ENCODE measurements at regions not wholly inside any gene's neighbourhood (a gene's known extent, or its start where the extent isn't known, plus 50 kb on each side); places are given as distances from the start of the nearest gene placed in this dataset.
"Not testable (repeated sequence)": the region's sequence is repeated elsewhere in the genome, so short reads cannot be mapped to it uniquely, and the experiment has no call there.

GRCh38 chr22:35484651-35485556, 55.7 kb upstream of the RASD2 start:
- no peak for DNase-seq (ENCODE audit: low read depth)
- TF ChIP-seq, protein P1, sequence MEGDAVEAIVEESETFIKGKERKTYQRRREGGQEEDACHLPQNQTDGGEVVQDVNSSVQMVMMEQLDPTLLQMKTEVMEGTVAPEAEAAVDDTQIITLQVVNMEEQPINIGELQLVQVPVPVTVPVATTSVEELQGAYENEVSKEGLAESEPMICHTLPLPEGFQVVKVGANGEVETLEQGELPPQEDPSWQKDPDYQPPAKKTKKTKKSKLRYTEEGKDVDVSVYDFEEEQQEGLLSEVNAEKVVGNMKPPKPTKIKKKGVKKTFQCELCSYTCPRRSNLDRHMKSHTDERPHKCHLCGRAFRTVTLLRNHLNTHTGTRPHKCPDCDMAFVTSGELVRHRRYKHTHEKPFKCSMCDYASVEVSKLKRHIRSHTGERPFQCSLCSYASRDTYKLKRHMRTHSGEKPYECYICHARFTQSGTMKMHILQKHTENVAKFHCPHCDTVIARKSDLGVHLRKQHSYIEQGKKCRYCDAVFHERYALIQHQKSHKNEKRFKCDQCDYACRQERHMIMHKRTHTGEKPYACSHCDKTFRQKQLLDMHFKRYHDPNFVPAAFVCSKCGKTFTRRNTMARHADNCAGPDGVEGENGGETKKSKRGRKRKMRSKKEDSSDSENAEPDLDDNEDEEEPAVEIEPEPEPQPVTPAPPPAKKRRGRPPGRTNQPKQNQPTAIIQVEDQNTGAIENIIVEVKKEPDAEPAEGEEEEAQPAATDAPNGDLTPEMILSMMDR (IDR thresholded peaks at IDR 0.05; ENCODE audit: insufficient read depth, low read length, poor library complexity, severe bottlenecking): no peak
- peaks cover 12% of the 10 kb centered on the region for H3K27me3 ChIP-seq (ENCODE audit: control insufficient read depth, insufficient read depth, low read length)
- H3K36me3 ChIP-seq (ENCODE audit: control insufficient read depth, insufficient read depth, low read length): no peaks in the 10 kb centered on the region
- H3K4me3 ChIP-seq (ENCODE audit: low read depth, low read length): no peak overlapping the region

DNA sequence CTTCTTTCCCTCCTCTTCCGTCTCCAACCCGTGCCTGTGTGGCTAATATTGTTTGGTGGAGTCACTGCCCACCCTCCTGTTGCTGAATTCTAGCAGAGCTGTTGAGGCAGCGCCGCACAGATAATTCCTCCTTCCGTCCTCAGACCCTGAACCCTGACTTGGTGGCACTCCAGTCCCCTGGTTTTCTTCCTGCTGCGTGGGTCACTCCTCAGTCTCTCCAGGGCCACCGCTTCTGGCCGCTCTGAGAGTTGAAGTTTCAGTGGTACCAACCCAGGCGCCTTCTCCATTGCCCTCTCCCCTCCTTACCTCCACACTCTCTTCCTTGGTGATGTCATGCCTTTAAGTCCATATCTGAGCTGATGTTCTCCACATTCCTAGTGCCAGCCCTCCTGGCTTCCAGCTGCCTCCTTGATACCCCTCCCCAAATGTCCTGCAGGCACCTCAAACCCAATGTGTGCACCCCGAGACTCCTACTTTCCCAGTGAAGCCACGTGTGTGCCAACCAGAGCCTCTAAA, 54.5 kb upstream of the RASD2 start:
- TF ChIP-seq, protein P1 (IDR thresholded peaks at IDR 0.05; ENCODE audit: insufficient read depth, low read length, poor library complexity, severe bottlenecking): no peak
- no peak for DNase-seq (ENCODE audit: low read depth)

GRCh38 chr22:35487623-35488022, 53.0 kb upstream of the RASD2 start:
- H3K27me3 ChIP-seq (ENCODE audit: control insufficient read depth, insufficient read depth, low read length): peaks cover 15% of the 10 kb centered on the region
- not testable (repeated sequence) for DNase-seq (ENCODE audit: low read depth); H3K4me3 ChIP-seq (ENCODE audit: low read depth, low read length); H3K36me3 ChIP-seq (ENCODE audit: control insufficient read depth, insufficient read depth, low read length)

More for the DNA sequence above, 54.5 kb upstream of the RASD2 start:
- H3K4me3 ChIP-seq (ENCODE audit: low read depth, low read length): no peak overlapping the region
- H3K27me3 ChIP-seq (ENCODE audit: control insufficient read depth, insufficient read depth, low read length): peaks cover 15% of the 10 kb centered on the region
- H3K36me3 ChIP-seq (ENCODE audit: control insufficient read depth, insufficient read depth, low read length): no peaks in the 10 kb centered on the region

GRCh38 chr22:35488513-35488912, 52.1 kb upstream of the RASD2 start:
- Histone ChIP-seq H3K27me3 (ENCODE audit: control insufficient read depth, insufficient read depth, low read length) (peaks cover 12% of the 10 kb centered on the region), H3K36me3 (ENCODE audit: control insufficient read depth, insufficient read depth, low read length) (no peaks in the 10 kb centered on the region), H3K4me3 (ENCODE audit: low read depth, low read length) (no peak overlapping the region)
- no peak for DNase-seq (ENCODE audit: low read depth)
- TF ChIP-seq, protein P1 (IDR thresholded peaks at IDR 0.05; ENCODE audit: insufficient read depth, low read length, poor library complexity, severe bottlenecking): no peak

DNA sequence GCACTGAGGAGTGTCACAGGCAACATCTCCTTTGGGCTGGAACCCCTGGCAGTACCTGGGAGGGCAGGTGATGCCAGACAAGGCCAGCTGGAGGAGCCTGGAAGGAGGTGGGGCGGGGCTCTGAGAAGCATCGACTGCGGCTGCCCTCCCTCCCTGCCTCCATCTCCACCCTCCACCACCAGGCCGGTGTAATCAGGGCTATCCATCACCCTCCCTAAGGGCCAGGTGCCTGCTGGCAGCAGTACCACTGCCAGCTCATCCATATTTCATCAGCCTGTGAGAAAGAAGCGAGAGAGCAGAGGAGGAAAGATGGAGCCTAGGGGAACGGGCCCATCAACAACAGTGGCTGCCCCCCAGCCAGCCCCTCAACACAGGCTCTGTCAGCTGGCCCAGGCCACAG, 51.4 kb upstream of the RASD2 start:
- Histone ChIP-seq H3K4me3 (ENCODE audit: low read depth, low read length) (no peak overlapping the region), H3K27me3 (ENCODE audit: control insufficient read depth, insufficient read depth, low read length) (peaks cover 15% of the 10 kb centered on the region), H3K36me3 (ENCODE audit: control insufficient read depth, insufficient read depth, low read length) (no peaks in the 10 kb centered on the region)
- DNase-seq (ENCODE audit: low read depth): no peak
- TF ChIP-seq, protein P1 (IDR thresholded peaks at IDR 0.05; ENCODE audit: insufficient read depth, low read length, poor library complexity, severe bottlenecking): no peak

Data from kidney epithelial cell (primary cell).